ENCODE measurements at regions not wholly inside any gene's neighbourhood (a gene's known extent, or its start where the extent isn't known, plus 50 kb on each side); places are given as distances from the start of the nearest gene placed in this dataset.

GRCh38 chr10:113359655-113360054 lies 193.2 kb upstream of the HABP2 start:
- TF ChIP-seq CTCF (IDR thresholded peaks at IDR 0.05; ENCODE audit: low read depth, low read length) (no peak), EZH2phosphoT487 (IDR thresholded peaks at IDR 0.05; ENCODE audit: low read depth) (no peak)

All from OCI-LY3 (cell line).